OCI-LY7 (cell line): ENCODE measurements at regions not wholly inside any gene's neighbourhood (a gene's known extent, or its start where the extent isn't known, plus 50 kb on each side); places are given as distances from the start of the nearest gene placed in this dataset.

ENCODE experiments used
- EZH2phosphoT487 ChIP-seq: fragments of 200-600 bp; sonication (generic); IDR thresholded peaks from 2 replicates; pipeline ENCODE4 v1.6.1; 2018; ENCODE audit warnings: low read depth, borderline replicate concordance, mild to moderate bottlenecking, mixed run types, antibody characterized with exemption, low read length, moderate library complexity, mixed read lengths
- TF ChIP-seq, protein P1 (sequence below): fragments of 200-600 bp; sonication (generic); conservative IDR thresholded peaks from 2 replicates; pipeline ENCODE4 v1.5.1; 2014; ENCODE audit warnings: mild to moderate bottlenecking, antibody characterized with exemption, low read length, moderate library complexity, mixed read lengths

DNA sequence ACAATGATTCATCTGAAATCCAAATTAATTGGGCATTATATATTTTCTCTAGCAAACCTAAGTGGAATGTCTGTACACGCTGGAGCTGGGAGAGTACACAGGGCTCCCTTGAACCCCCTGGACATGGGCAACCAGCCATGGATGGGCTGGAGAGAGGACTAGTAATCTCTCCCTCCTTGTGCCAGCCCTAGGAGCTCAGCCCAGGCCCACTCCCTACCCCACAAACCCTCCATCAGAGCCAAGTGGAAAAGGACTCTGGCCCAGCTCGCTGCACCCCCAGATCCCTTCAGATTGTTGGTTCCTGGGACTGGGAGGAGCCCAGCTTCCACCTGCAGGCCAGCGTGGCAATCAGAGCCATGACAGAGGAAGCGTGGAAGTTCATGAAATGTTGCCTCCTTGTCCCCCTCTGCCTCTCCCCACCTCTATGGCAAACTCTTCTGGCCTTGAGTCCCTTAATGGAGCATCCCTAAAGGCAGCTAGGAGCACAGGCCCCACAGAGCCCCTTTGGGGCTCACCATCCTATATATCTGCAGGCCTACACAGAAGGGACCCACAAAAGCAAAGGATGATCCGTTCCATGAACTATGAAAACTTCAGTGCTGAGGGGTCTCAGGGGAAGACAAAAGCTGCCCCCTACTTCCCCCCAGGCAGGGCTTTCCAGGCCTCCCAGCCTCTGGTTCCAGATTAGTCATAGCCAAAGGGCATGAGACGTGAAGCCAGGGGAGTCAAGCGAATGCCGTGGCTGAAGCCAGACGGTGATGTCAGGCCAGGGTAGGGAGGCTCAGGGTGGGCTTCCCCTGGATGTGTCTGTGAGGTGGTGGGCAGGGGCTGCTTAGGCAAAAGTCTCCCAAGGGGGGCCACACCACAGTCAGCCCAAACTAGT, 126.4 kb upstream of the MAFB start:
- TF ChIP-seq, protein P1, sequence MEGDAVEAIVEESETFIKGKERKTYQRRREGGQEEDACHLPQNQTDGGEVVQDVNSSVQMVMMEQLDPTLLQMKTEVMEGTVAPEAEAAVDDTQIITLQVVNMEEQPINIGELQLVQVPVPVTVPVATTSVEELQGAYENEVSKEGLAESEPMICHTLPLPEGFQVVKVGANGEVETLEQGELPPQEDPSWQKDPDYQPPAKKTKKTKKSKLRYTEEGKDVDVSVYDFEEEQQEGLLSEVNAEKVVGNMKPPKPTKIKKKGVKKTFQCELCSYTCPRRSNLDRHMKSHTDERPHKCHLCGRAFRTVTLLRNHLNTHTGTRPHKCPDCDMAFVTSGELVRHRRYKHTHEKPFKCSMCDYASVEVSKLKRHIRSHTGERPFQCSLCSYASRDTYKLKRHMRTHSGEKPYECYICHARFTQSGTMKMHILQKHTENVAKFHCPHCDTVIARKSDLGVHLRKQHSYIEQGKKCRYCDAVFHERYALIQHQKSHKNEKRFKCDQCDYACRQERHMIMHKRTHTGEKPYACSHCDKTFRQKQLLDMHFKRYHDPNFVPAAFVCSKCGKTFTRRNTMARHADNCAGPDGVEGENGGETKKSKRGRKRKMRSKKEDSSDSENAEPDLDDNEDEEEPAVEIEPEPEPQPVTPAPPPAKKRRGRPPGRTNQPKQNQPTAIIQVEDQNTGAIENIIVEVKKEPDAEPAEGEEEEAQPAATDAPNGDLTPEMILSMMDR, result no peak
- no peak for TF ChIP-seq EZH2phosphoT487
